GM12874 (cell line): ENCODE measurements at regions not wholly inside any gene's neighbourhood (a gene's known extent, or its start where the extent isn't known, plus 50 kb on each side); places are given as distances from the start of the nearest gene placed in this dataset.

Experiments used
- CTCF ChIP-seq: IDR thresholded peaks from 2 replicates; pipeline ENCODE4 v1.5.1; 2011; ENCODE audit warnings: low read depth, mild to moderate bottlenecking, control low read depth, low read length, moderate library complexity; ENCODE audit not compliant: insufficient read depth

GRCh38 chr13:104442536-104442935 is 1376.3 kb upstream of the SLC10A2 start:
- no peak for TF ChIP-seq CTCF

- no peak for TF ChIP-seq CTCF
Measured at GRCh38 chr13:104436555-104436954, 1370.3 kb upstream of the SLC10A2 start.

GRCh38 chr13:104431895-104432294 is 1365.7 kb upstream of the SLC10A2 start:
- no peak for TF ChIP-seq CTCF

- no peak for TF ChIP-seq CTCF
Measured at GRCh38 chr13:104426435-104426834, 1360.2 kb upstream of the SLC10A2 start.

GRCh38 chr13:104422668-104423067 is 1356.5 kb upstream of the SLC10A2 start:
- TF ChIP-seq CTCF, result no peak

GRCh38 chr13:104416973-104417372 is 1350.8 kb upstream of the SLC10A2 start:
- TF ChIP-seq CTCF, result no peak

- no peak for TF ChIP-seq CTCF
Measured at GRCh38 chr13:104414771-104415170, 1348.6 kb upstream of the SLC10A2 start.

GRCh38 chr13:104414181-104414580 is 1348.0 kb upstream of the SLC10A2 start:
- no peak for TF ChIP-seq CTCF
